ENCODE measurements at regions not wholly inside any gene's neighbourhood (a gene's known extent, or its start where the extent isn't known, plus 50 kb on each side); places are given as distances from the start of the nearest gene placed in this dataset.
A peak's percentile ranks its signal among the peaks of the same experiment; 100 is the strongest.

- no peak for DNase-seq
Measured at GRCh38 chr4:65973186-65973585, 302.9 kb upstream of the EPHA5 start.

GRCh38 chr4:65971686-65972085 is 301.4 kb upstream of the EPHA5 start:
- DNase-seq, result no peak

GRCh38 chr4:65968831-65969558 is 298.7 kb upstream of the EPHA5 start:
- DNase-seq, result peak; percentile 46

- peak; percentile 34 for DNase-seq
Measured at GRCh38 chr4:65960751-65961150, 290.5 kb upstream of the EPHA5 start.

- DNase-seq, result no peak
Measured at GRCh38 chr4:65954416-65954815, 284.1 kb upstream of the EPHA5 start.

- no peak for DNase-seq
Measured at GRCh38 chr4:65951177-65951576, 280.9 kb upstream of the EPHA5 start.

GRCh38 chr4:65943076-65943475 is 272.8 kb upstream of the EPHA5 start:
- DNase-seq, result no peak

- no peak for DNase-seq
Measured at GRCh38 chr4:65924843-65925242, 254.6 kb upstream of the EPHA5 start.

- no peak for DNase-seq
Measured at GRCh38 chr4:65923616-65924015, 253.3 kb upstream of the EPHA5 start.

- no peak for DNase-seq
Measured at GRCh38 chr4:65921180-65921579, 250.9 kb upstream of the EPHA5 start.

GRCh38 chr4:65918872-65919271 is 248.6 kb upstream of the EPHA5 start:
- DNase-seq, result no peak

- DNase-seq, result peak; percentile 48
Measured at GRCh38 chr4:65918212-65918611, 247.9 kb upstream of the EPHA5 start.

GRCh38 chr4:65917486-65917885 is 247.2 kb upstream of the EPHA5 start:
- peak; percentile 7 for DNase-seq

GRCh38 chr4:65911720-65912119 is 241.4 kb upstream of the EPHA5 start:
- DNase-seq, result no peak

GRCh38 chr4:65893957-65894755 is 223.9 kb upstream of the EPHA5 start:
- DNase-seq, result peak; percentile 14

- DNase-seq, result peak; percentile 93
Measured at GRCh38 chr4:65893271-65893670, 223.0 kb upstream of the EPHA5 start.

- DNase-seq, result no peak
Measured at GRCh38 chr4:65880594-65880993, 210.3 kb upstream of the EPHA5 start.

- no peak for DNase-seq
Measured at GRCh38 chr4:65868096-65868824, 198.0 kb upstream of the EPHA5 start.

GRCh38 chr4:65865489-65865888 is 195.2 kb upstream of the EPHA5 start:
- DNase-seq, result no peak

GRCh38 chr4:65861993-65862392 is 191.7 kb upstream of the EPHA5 start:
- DNase-seq, result no peak

- no peak for DNase-seq
Measured at GRCh38 chr4:65845199-65845773, 175.0 kb upstream of the EPHA5 start.

- DNase-seq, result no peak
Measured at GRCh38 chr4:65839164-65839931, 169.1 kb upstream of the EPHA5 start.

- DNase-seq, result no peak
Measured at GRCh38 chr4:65834707-65835106, 164.4 kb upstream of the EPHA5 start.
